ENCODE measurements at regions not wholly inside any gene's neighbourhood (a gene's known extent, or its start where the extent isn't known, plus 50 kb on each side); places are given as distances from the start of the nearest gene placed in this dataset.
"Not testable (repeated sequence)": the region's sequence is repeated elsewhere in the genome, so short reads cannot be mapped to it uniquely, and the experiment has no call there.

DNA sequence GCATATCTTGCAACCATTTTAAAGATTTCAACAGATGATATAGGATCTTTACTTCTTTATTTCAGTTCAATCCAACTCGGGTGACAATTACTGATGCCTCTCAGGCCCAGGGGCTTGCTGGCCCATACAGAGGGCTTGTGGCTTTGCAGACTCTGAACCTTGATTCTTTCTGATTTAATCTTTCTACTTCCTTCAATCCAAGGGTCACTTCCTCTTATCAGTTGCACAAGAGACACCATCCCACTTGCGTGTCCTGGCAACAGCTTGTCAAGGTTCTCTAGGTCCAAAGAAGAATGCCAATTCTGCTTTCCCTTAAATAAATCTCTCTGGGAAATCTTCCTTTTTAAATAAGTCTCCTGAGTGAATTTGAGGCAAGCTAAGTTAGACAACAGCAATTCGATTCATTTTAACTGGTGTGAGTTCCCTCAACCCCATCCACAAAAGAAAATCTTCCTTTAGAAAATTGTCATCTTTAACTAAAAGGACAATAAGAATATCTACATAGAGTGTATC is 75.1 kb upstream of the KIF2A start:
- DNase-seq (ENCODE audit: low spot score), result not testable (repeated sequence)

DNA sequence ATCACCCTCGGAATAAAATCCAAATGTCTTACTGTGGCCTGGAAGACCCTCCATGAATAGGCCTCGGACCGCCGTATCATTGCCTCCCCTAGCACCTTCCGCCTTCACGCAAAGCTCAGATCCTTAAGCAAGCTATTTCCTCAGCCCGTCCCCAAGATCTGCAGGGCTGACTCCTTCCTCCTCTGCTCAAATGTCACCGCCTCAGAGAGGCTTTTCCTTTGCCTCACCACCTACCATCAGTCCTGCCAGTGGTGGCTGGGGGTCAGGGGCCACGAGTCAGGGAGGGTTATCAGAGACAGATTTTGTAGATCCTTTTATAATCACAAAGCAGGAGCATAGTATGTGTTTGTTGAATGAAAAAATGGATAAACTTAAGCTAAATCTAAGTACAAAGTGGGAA is 74.4 kb upstream of the KIF2A start:
- no peak for DNase-seq (ENCODE audit: low spot score)

DNA sequence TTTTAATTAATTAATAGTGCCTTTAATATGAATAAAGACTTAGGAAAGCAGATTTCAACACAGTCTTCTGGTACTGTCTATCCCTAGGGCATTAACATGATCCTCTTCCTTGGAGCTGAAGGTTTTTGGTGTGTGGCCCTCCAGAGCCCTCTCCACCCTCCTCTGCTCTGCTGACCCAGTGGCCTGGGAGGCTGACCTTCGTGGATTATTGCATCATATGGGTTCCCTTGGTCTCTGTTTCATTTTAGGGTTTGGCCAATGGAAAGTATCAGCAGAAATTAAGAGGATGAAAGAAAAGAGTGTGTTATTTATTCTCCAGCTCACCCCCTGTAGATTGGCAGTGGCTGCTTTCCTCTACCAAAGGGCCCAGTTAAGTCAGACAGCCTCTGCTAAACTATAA is 73.8 kb upstream of the KIF2A start:
- DNase-seq (ENCODE audit: low spot score), result not testable (repeated sequence)

DNA sequence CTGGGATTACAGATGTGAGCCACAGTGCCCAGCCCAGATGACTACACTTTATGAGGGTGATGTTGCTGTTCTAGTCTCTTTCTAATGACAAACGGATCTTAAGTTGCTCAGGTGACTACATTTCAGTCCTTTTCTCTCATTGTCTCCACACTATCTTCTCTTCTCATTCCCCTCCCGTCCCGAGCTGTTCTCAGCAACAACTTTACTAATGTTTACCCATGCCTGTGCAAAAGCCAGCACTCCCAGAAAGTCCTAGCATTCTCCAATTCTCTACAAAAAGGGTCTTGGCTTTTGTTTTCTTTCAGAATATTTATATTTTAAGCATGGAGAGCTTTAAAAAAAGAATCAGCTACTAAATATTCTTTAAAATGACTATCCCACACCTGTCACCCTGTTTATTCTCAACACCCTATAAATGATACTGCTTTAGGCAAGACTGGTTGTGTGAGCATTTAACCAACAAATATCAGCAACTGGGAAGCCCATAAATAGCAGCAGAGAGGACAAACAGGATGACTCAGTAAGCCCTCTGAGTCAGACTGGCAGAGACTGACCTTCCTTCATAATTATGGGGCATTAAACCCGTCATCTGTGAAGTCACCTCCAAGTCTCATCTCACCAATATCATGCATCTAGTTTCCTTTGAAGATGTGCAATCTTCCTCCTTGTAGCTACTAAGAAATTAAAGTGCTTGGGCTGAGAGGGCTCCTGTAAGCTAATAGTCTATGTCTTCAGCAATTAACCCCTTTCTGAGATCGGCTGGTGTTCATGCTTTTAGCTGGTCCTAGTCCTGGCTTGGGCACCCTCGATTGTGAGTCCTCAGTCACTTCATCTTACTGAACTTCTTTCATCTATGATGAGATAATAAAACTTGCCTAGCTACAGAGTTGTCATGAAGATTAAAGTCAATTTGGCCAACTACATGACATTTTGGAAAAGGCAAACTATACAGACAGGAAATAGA is 72.6 kb upstream of the KIF2A start:
- not testable (repeated sequence) for DNase-seq (ENCODE audit: low spot score)

DNA sequence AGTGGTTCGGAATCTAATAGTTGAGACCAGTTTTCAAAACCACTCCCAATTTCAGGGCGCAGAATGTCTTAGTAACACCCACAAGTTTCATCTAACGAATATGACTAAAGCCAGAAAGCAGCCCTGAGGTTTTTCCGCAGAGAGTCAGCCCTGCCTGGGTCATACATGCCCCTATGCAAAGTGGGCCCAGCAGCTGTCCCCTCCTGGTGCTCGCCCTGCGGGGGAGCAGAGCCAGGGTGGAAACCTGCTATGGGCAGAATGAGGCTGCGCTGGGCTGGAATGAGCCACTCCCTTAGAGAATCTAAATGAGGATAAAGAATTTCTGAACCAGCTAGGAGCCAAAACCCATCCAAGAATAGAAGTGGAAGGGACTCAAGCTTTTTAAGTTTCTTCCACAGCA is 69.4 kb upstream of the KIF2A start:
- not testable (repeated sequence) for DNase-seq (ENCODE audit: low spot score)

DNA sequence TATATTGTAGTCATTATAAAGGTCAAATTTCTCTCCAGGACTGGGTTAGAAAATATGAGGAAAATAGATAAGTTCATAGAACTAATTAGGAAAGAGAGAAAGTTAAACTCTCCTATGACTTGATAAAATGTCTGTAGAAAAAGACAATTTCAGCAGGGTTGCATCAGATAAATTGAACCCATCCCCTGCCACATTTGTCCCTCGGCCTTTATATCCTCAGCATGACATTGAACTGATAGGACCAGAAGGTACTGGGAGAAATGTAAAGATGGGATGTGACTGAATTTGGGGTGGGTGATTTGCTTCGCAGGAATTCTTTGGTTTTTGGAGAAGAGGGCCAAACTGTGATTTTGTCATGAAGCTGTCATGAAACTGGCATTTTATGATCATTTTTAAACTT is 68.1 kb upstream of the KIF2A start:
- DNase-seq (ENCODE audit: low spot score), result not testable (repeated sequence)

DNA sequence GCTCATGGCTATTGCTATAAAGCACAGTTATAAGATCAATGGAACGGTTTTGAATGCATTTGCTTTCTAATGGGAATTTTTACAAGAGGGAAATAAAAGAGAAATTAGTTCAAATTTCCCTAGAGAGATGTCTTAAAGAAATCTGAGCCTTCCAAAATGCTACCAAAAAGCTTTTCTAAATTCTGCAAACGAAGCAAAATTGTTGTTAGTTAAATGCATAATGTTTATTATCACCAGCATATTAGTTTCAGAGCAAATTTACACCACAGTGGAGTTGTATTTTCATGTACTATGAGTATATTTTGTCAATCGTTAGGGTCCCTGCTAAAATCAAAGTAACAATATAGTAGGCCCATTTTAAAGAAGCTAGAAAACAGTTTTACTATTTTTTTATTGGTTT is 67.4 kb upstream of the KIF2A start:
- DNase-seq (ENCODE audit: low spot score), result not testable (repeated sequence)

DNA sequence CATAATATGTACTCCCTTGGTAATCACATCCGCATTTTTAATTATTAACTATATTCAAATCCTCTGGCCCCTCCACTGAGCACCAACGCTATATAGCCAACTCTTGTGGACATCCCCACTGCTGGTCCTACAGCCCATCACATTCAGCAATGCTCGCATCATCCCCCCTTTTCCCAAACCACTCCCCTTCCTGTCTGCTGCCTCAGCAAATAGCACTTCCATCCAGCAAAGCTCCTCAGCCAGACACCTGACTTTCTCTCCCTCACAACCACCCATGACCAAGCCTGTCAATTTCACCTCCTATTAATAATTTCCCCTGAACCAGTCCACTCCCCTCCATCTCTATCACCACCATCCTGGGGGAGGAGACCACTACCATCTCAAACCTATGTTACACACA is 65.5 kb upstream of the KIF2A start:
- not testable (repeated sequence) for DNase-seq (ENCODE audit: low spot score)

DNA sequence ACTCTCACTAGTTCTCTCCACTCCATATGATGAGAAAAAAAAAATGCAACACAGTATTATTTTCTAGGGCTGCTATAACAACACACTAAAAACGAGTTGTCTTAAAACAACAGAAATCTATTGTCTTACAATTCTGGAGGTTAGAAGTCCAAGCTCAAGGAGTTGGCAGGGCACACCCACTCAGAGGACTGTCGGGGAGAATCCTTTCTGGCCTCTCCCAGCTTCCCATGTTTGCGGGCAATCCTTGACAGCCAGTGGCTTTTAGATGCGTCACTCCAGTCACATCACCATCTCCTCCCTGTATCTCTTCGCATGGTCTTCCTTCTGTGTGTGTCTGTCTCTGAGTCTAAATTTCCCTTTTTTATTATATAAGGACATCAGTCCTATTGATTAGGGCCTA is 64.0 kb upstream of the KIF2A start:
- not testable (repeated sequence) for DNase-seq (ENCODE audit: low spot score)

DNA sequence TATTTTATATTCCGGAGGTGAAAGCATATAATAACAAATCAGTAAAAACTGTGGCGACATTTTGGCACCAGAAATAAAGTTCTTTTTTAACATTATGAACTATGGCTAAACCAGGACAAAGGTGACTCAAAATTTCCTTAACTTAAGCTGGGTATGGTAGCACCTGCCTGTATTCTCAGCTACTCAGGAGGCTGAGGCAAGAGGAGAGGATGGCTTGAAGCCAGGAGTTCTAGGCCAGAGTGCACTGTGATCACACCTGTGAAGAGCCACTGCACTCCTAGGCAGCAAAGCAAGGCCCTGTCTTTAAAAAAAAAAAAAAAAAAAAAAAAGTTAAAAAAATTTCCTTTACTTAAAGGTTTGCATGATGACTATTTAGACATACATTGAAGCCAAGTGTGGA is 63.0 kb upstream of the KIF2A start:
- DNase-seq (ENCODE audit: low spot score), result not testable (repeated sequence)

DNA sequence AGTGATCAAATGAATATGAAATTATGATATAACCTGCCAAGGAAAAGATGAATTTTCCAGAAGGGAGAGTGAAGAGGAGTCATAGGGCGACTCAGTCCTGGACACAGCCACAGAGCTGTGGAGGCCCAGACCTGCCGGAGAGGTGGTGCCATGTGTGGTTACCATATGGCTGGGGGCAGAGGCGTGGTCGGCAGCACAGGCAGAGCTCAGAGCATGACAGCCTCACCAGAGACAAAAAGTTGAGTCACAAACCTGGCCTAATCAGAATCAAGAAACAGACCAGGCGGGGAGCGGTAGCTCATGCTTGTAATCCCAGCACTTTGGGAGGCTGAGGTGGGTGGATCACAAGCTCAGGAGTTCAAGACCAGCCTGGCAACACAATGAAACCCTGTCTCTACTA is 57.8 kb upstream of the KIF2A start:
- not testable (repeated sequence) for DNase-seq (ENCODE audit: low spot score)

DNA sequence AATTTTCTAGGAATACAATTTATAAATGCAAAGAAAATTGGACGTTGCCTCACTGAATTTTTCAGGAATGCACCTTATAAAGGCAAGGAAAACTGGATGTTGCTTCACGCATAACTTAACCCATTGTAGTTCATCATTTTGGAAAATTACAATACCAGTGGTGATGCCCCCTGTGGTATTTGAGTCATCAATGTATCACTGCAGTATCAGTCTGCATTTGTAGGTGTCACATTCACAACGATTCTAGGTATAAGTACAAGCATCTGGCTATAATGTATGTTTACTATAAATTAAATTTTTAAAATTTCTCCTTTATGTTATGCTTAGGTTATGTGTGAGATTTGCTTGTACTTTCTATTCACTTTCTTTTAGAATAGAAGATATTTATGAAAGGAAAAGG is 55.9 kb upstream of the KIF2A start:
- not testable (repeated sequence) for DNase-seq (ENCODE audit: low spot score)

DNA sequence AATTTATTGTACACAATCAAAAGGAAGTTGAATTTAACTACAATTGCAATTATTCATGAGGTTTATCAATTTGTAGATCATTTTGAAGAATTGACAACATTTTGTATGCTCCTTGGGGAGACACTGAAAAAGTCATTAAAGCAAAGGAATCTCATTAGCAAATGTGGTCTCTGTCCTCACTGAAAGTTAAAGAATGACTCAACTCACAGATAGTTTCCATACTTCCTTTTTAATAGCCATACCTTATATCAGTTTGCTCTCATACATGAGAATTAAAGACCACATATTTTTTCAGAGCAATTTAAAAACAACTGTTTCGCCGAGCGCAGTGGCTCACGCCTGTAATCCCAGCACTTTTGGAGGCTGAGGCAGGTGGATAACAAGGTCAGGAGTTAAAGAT is 55.1 kb upstream of the KIF2A start:
- not testable (repeated sequence) for DNase-seq (ENCODE audit: low spot score)

DNA sequence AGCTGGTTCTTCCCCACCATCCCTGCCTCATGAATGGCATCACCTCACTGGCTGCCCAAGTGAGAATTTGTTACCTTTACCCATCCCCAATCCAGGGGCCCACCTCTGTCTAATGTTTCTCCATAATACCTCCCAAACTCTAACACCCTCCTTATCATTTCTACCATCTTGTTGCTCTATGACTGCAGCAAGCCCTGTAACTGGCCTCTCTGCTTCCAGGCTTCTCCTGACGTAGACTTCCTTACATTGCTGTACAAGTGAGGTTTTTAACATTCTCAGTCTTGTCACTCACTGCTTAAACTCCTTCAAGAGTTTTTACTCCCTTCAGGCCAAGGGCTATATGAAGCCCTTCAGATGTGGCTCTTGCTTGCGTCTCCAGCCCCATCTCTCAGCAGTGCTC is 53.5 kb upstream of the KIF2A start:
- not testable (repeated sequence) for DNase-seq (ENCODE audit: low spot score)

DNA sequence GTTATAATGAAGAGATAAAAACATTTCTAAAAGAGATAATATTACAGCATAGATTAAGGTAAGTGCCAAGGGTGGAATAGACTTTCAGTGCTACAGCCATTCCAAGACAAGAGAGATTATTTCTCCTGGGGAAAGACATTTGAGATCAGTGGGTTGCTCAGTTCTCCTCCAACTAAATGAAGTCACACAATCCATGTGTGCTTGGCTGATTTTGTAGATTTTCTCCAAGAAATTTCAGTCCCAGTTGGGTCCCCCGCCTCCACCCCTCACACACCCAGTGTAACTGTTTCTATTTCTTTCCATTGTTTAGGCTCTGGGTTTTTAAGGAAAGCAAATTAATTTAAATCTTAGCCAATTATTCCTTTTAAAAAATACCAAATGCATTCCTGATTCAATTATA is 50.5 kb upstream of the KIF2A start:
- DNase-seq (ENCODE audit: low spot score), result not testable (repeated sequence)

DNA sequence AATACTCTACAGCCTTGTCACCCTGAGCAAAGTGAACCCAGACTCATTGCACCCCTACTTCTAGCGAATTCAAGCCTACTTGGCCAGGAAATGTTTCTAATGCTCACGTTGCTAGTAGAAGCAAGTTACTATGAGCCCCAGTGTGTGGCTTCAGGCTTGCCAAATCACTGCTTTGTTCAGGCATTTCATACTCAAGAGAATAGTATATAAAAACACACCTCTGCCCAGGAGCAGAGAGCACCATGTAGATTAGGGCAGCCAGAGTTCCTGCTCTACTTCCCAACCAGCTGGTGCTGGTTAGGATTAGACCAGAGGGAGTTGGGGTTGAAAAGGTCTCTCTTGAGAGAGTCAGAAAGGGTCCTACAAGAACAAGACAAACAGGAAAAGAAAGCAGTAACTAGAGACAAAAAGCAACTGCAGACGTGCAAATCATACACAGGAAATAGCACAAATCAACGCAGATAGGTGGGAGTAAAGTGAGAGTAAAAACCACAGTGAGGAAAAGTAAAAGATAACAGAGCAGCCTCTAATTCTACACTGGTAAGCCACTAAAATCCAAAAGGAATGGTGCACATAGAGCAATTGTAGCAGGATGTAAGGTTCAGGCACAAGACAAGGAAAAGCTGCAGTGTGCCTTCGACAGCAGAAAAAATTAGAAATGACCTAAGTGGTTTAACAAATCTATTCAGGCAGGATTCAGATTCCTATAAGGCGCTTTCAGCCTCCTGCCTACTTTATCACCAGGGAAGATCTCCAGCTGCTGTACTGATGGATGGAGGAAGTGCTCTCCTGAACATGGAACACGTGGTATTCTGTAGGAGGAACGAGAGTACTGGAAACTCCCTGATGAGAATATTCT is 49.6 kb upstream of the KIF2A start:
- DNase-seq (ENCODE audit: low spot score), result no peak
